Mesenchymal stem cell (in vitro differentiated cells and primary cell): ENCODE measurements at regions not wholly inside any gene's neighbourhood (a gene's known extent, or its start where the extent isn't known, plus 50 kb on each side); places are given as distances from the start of the nearest gene placed in this dataset.

Experiments
- DNase-seq: peaks from one replicate; pipeline ENCODE4 v3.0.0-alpha.2; 2013
- H2AFZ ChIP-seq: one replicate; pipeline ENCODE4 v1.6.1; 2013; ENCODE audit warnings: low read depth, mild to moderate bottlenecking, control low read depth, inconsistent platforms, low read length, moderate library complexity
- H2AK5ac ChIP-seq: 2 replicates; pipeline ENCODE4 v1.6.1; 2013; ENCODE audit warnings: low read length, moderate library complexity, mild to moderate bottlenecking, inconsistent platforms; ENCODE audit not compliant: severe bottlenecking
- H2BK120ac ChIP-seq: one replicate; pipeline ENCODE4 v1.6.1; 2013; ENCODE audit warnings: low read depth, mild to moderate bottlenecking, inconsistent platforms, low read length, moderate library complexity
- H2BK12ac ChIP-seq, 2 experiments: one replicate each; pipeline ENCODE4 v1.6.1; 2013; ENCODE audit warnings: inconsistent platforms in 2 of 2, low read length in 2 of 2, mild to moderate bottlenecking in 2 of 2, moderate library complexity in 2 of 2, control low read depth in 1 of 2
- H2BK15ac ChIP-seq: one replicate; pipeline ENCODE4 v1.6.1; 2013; ENCODE audit warnings: mild to moderate bottlenecking, low read depth, inconsistent platforms; ENCODE audit not compliant: poor library complexity, severe bottlenecking
- H2BK5ac ChIP-seq: 2 replicates; pipeline ENCODE4 v1.6.1; 2013; ENCODE audit warnings: low read depth, mild to moderate bottlenecking, low read length, control low read depth, inconsistent platforms; ENCODE audit not compliant: poor library complexity, severe bottlenecking
- H3K14ac ChIP-seq, 2 experiments: one replicate each; pipeline ENCODE4 v1.6.1; 2013; ENCODE audit warnings: inconsistent platforms in 2 of 2, low read length in 2 of 2, control low read depth in 1 of 2, mild to moderate bottlenecking in 1 of 2, moderate library complexity in 1 of 2
- H3K18ac ChIP-seq, 2 experiments: one replicate each; pipeline ENCODE4 v1.6.1; 2013; ENCODE audit warnings: inconsistent platforms in 2 of 2, low read length in 2 of 2, control low read depth in 1 of 2, low read depth in 1 of 2, mild to moderate bottlenecking in 1 of 2
- H3K23ac ChIP-seq, 2 experiments: one replicate each; pipeline ENCODE4 v1.6.1; 2013; ENCODE audit warnings: inconsistent platforms in 2 of 2, low read length in 2 of 2, mild to moderate bottlenecking in 2 of 2, moderate library complexity in 2 of 2, control low read depth in 1 of 2
- H3K27ac ChIP-seq: 2 replicates; pipeline ENCODE4 v1.5.1; 2013; ENCODE audit warnings: mild to moderate bottlenecking, moderate library complexity, low read length, control low read depth, inconsistent platforms; ENCODE audit not compliant: poor library complexity, severe bottlenecking
- H3K27me3 ChIP-seq, 2 experiments: 2 replicates each; pipeline versions ENCODE4 v1.6.1 to v1.7.0; 2013; ENCODE audit warnings: low read length in 2 of 2, mild to moderate bottlenecking in 2 of 2, moderate library complexity in 2 of 2, control low read depth in 1 of 2, inconsistent platforms in 1 of 2; ENCODE audit not compliant: control insufficient read depth in 1 of 2, insufficient read depth in 1 of 2
- H3K36me3 ChIP-seq, 2 experiments: 2 replicates each; pipeline versions ENCODE4 v1.6.1 to v1.7.0; 2013; ENCODE audit warnings: low read length in 2 of 2, control low read depth in 1 of 2, inconsistent platforms in 1 of 2, low read depth in 1 of 2, mild to moderate bottlenecking in 1 of 2; ENCODE audit not compliant: insufficient read depth in 2 of 2, control insufficient read depth in 1 of 2
- H3K4ac ChIP-seq, 2 experiments: one replicate each; pipeline ENCODE4 v1.6.1; 2013; ENCODE audit warnings: inconsistent platforms in 2 of 2, low read length in 2 of 2, mild to moderate bottlenecking in 2 of 2, moderate library complexity in 2 of 2, control low read depth in 1 of 2, low read depth in 1 of 2
- H3K4me1 ChIP-seq: 2 replicates; pipeline ENCODE4 v1.6.1; 2013; ENCODE audit warnings: low read depth, low read length, control low read depth; ENCODE audit not compliant: control insufficient read depth, insufficient read depth
- H3K4me2 ChIP-seq: 2 replicates; pipeline ENCODE4 v1.6.1; 2013; ENCODE audit warnings: low read length, mild to moderate bottlenecking, inconsistent platforms; ENCODE audit not compliant: poor library complexity, severe bottlenecking
- H3K4me3 ChIP-seq, 2 experiments: 2 replicates each; pipeline versions ENCODE4 v1.5.1 to v1.7.0; 2013; ENCODE audit warnings: low read length in 2 of 2, mild to moderate bottlenecking in 2 of 2, control low read depth in 1 of 2, low read depth in 1 of 2; ENCODE audit not compliant: insufficient read depth in 1 of 2
- H3K79me1 ChIP-seq: replicated peaks from 2 replicates; pipeline ENCODE4 v1.6.1; 2013; ENCODE audit warnings: mild to moderate bottlenecking, control low read depth, low read length, inconsistent platforms; ENCODE audit not compliant: poor library complexity, severe bottlenecking
- H3K9ac ChIP-seq: 2 replicates; pipeline ENCODE4 v1.7.0; 2013; ENCODE audit warnings: mild to moderate bottlenecking, low read length, moderate library complexity
- H3K9me3 ChIP-seq: 2 replicates; pipeline ENCODE4 v1.7.0; 2013; ENCODE audit warnings: mild to moderate bottlenecking, low read length; ENCODE audit not compliant: control insufficient read depth
- H4K8ac ChIP-seq: one replicate; pipeline ENCODE4 v1.6.1; 2013; ENCODE audit warnings: inconsistent platforms, mild to moderate bottlenecking, low read length, moderate library complexity
- H4K91ac ChIP-seq: one replicate; pipeline ENCODE4 v1.6.1; 2013; ENCODE audit warnings: mild to moderate bottlenecking, low read length, inconsistent platforms
- WGBS: methylation state at CpG from one replicate; pipeline ENCODE4 v1.1.7; 2013; ENCODE audit warnings: mixed read lengths; 5-methylcytosine and 5-hydroxymethylcytosine counted together

DNA sequence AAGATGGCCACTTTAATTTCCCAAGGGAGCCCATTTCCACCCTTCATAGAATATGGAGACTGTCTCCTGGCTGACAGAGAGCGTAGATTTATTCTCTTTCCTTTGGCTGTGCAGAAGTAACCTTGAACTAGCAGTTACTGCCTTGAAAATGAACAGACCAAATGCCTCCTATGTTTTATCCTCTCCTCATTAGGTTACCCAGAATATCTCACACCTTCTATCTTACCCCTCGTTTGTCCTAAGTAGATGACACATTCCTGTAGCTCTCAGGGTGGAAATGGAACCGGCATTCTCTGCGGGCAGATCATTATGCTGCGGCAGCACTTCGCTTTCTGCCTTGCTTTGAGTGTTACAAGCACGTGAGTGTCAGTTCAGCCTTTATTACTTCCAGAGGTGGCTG, 336.5 kb downstream of the DCDC2C start:
- Histone ChIP-seq H3K36me3 (no peaks in the 10 kb centered on the region), H3K4me1 (no peaks in the 10 kb centered on the region), H3K14ac (no peak overlapping the region), H2AFZ (no peak overlapping the region), H3K9ac (no peak overlapping the region), H2BK5ac (no peak overlapping the region), H4K8ac (no peak overlapping the region), H3K79me1 (no peaks in the 10 kb centered on the region), H3K4me3 (no peak overlapping the region), H3K18ac (no peak overlapping the region), H3K9me3 (peaks cover 11% of the 10 kb centered on the region), H2AK5ac (no peak overlapping the region), H3K4ac (no peak overlapping the region), H2BK120ac (no peak overlapping the region), H2BK12ac (no peak overlapping the region), H3K4me2 (no peak overlapping the region), H2BK15ac (no peak overlapping the region), H3K23ac (no peak overlapping the region), H3K27me3 (no peaks in the 10 kb centered on the region), H4K91ac (no peak overlapping the region), H3K27ac (no peak overlapping the region)
- WGBS = 65% methylated on average over 7 of the region's 7 CpGs
- no peak for DNase-seq

DNA sequence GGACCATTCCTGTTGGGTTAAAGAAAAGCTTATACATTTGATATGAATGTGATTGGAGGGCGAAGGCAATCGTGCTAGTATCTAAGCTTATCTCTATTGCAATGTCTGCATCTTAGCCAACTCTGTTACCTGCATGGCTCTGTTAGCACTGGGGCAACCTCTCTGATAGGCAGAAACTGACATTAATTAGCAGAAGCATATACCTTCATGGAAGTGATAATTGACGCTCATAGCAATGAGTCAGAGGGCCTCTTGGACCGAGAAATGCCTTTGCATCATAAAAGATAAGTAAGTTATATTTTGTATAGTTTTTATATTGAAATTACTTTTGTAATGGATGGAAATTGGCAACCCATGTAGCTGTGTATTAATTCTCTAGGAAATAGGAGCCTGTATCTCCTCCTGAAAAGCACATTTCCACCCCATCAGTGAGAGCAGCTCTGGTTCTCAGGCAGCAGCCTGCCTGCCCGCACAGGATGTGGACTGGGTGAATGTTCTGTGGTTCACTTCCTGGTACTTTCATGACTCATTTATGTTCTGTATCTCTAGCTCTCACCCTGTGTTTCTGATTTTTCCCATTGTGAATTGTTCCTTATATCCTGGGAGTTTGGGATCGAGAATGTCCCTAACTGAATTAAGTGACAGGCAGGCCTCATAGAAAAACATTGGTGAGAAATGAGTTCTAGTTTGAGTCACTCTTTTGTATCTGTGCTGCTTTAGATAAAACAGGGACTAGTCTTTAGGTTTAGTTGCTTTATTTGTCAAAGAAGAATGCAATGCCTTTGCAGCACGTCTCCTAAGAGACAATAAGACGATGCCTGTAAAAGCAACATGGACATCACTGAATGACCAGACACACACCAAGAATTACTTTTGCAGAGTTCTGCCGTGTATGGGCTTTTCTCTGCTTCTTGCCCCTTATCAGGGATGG, 344.9 kb downstream of the DCDC2C start:
- no peak overlapping the region for H4K91ac ChIP-seq
- no peak overlapping the region for H2BK12ac ChIP-seq
- no peaks in the 10 kb centered on the region for H3K9me3 ChIP-seq
- H3K36me3 ChIP-seq = no peaks in the 10 kb centered on the region
- no peaks in the 10 kb centered on the region for H3K27me3 ChIP-seq
- H3K23ac ChIP-seq = no peak overlapping the region
- H3K4me2 ChIP-seq = no peak overlapping the region
- H2BK5ac ChIP-seq = no peak overlapping the region
- H2AK5ac ChIP-seq = no peak overlapping the region
- H2BK15ac ChIP-seq = no peak overlapping the region
- no peak overlapping the region for H3K4ac ChIP-seq
- H3K79me1 ChIP-seq = no peaks in the 10 kb centered on the region
- no peak overlapping the region for H3K4me3 ChIP-seq
- no peak overlapping the region for H4K8ac ChIP-seq
- no peaks in the 10 kb centered on the region for H3K4me1 ChIP-seq
- 68% methylated on average over 6 of the region's 9 CpGs for WGBS
- H2AFZ ChIP-seq = no peak overlapping the region
- no peak overlapping the region for H3K18ac ChIP-seq
- DNase-seq = no peak
- no peak overlapping the region for H3K27ac ChIP-seq
- H3K9ac ChIP-seq = no peak overlapping the region
- H3K14ac ChIP-seq = no peak overlapping the region
- H2BK120ac ChIP-seq = no peak overlapping the region

DNA sequence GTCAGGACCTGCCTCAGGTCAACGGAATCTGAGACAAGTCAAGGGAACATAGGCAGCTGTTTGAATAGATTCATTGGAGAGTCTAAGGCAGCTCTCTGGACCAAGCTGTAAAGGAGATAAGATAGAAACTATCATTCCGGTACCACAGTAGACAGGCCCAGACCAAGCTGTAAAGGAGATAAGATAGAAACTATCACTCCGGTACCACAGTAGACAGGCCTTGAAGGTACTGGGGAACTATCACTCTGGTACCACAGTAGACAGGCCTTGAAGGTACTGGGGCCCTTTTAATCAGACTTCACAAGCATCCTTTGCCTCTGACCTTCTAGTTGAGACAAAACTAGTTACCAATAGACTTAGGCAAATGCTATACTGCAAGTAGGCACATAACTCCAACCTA, 346.1 kb downstream of the DCDC2C start:
- no peaks in the 10 kb centered on the region for H3K79me1 ChIP-seq
- H3K36me3 ChIP-seq = no peaks in the 10 kb centered on the region
- WGBS = 83% methylated on average over 3 of the region's 3 CpGs
- H2BK12ac ChIP-seq = no peak overlapping the region
- H4K8ac ChIP-seq = no peak overlapping the region
- H3K9ac ChIP-seq = no peak overlapping the region
- no peak overlapping the region for H2AFZ ChIP-seq
- no peak overlapping the region for H2AK5ac ChIP-seq
- H3K4me3 ChIP-seq = no peak overlapping the region
- no peak overlapping the region for H2BK120ac ChIP-seq
- H3K4me1 ChIP-seq = no peaks in the 10 kb centered on the region
- H3K23ac ChIP-seq = no peak overlapping the region
- H4K91ac ChIP-seq = no peak overlapping the region
- H3K18ac ChIP-seq = no peak overlapping the region
- H3K27me3 ChIP-seq = no peaks in the 10 kb centered on the region
- H2BK5ac ChIP-seq = no peak overlapping the region
- no peak for DNase-seq
- H3K4ac ChIP-seq = no peak overlapping the region
- no peak overlapping the region for H3K4me2 ChIP-seq
- no peak overlapping the region for H2BK15ac ChIP-seq
- H3K9me3 ChIP-seq = peaks cover 1% of the 10 kb centered on the region
- no peak overlapping the region for H3K14ac ChIP-seq
- no peak overlapping the region for H3K27ac ChIP-seq

DNA sequence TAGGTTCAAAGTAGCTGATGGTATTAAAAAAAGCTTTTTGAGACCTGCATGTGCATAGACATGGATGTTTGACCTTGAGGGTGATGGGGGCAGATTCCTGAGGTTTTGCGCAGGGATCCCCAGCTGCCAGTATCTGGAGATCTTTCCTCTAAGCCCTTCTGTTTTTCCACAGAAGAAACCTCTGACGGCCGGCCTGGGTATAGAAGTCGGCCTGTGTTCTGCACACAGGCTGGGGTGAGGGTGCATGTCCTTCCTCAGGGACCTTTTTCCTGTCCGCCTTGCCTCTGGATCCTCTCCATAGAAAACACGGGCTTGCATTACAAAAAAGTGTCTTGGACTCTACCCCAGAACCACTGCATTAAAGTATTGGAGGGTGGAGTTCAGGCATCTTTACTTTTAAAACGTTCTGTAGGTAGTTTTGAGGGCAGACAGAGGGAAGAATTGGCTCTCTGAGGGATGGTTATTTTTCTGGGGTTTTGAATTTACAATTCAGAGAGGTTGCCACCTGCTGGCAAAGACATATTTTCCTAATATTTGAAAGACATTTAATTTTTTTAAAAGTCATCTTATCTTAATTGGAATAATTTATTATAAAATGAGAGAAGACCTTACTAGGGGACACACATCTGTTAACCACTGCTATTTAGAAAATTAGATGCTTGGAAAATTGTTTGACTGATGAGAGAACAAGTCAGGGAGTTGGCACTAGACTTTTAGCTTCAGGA, 350.6 kb downstream of the DCDC2C start:
- H3K4me3 ChIP-seq = no peak overlapping the region
- H3K9ac ChIP-seq = no peak overlapping the region
- no peak overlapping the region for H2AK5ac ChIP-seq
- H3K79me1 ChIP-seq = no peaks in the 10 kb centered on the region
- no peak overlapping the region for H2BK12ac ChIP-seq
- no peak overlapping the region for H3K23ac ChIP-seq
- H3K18ac ChIP-seq = no peak overlapping the region
- no peaks in the 10 kb centered on the region for H3K27me3 ChIP-seq
- H3K4me2 ChIP-seq = no peak overlapping the region
- no peak overlapping the region for H4K91ac ChIP-seq
- no peak overlapping the region for H3K4ac ChIP-seq
- H3K4me1 ChIP-seq = no peaks in the 10 kb centered on the region
- H2BK15ac ChIP-seq = no peak overlapping the region
- H4K8ac ChIP-seq = no peak overlapping the region
- no peaks in the 10 kb centered on the region for H3K36me3 ChIP-seq
- H3K9me3 ChIP-seq = peaks cover 4% of the 10 kb centered on the region
- H3K14ac ChIP-seq = no peak overlapping the region
- WGBS = 65% methylated on average over 6 of the region's 7 CpGs
- H2BK5ac ChIP-seq = no peak overlapping the region
- H3K27ac ChIP-seq = no peak overlapping the region
- no peak overlapping the region for H2BK120ac ChIP-seq
- H2AFZ ChIP-seq = no peak overlapping the region
- no peak for DNase-seq
